ENCODE measurements at regions not wholly inside any gene's neighbourhood (a gene's known extent, or its start where the extent isn't known, plus 50 kb on each side); places are given as distances from the start of the nearest gene placed in this dataset.

- TF ChIP-seq CTCF (IDR thresholded peaks at IDR 0.05) (no peak), EZH2 (IDR thresholded peaks at IDR 0.05) (no peak)
These were observed 171.1 kb upstream of the IL12A start for GRCh38 chr3:159817571-159817970.
